ENCODE measurements at regions not wholly inside any gene's neighbourhood (a gene's known extent, or its start where the extent isn't known, plus 50 kb on each side); places are given as distances from the start of the nearest gene placed in this dataset.

DNA sequence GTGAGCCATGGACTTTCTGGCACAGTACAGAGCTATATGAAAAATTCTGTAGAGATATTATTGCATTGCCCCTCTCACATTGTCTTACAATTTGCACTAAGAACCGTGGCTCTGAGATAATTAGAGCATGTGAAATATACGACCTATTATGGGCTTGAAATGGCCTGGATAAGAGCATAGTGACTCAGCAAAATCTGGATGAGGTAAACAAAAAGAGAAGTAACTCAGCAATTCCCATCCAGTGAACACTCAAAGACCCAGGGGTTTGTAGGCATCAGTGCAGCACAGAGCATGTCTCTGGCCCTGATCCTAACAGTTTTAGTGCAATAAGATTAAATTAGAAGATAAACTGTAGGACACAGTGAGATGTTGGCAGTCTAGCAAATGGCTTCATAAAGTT is 317.2 kb upstream of the MYOCD start:
- Histone ChIP-seq H4K91ac (ENCODE audit: insufficient read length, low read depth, low read length) (no peak overlapping the region), H2BK5ac (ENCODE audit: insufficient read length, low read length) (no peak overlapping the region), H3K4me2 (ENCODE audit: insufficient read depth, insufficient read length, low read length) (no peak overlapping the region), H3K9ac (ENCODE audit: extremely low read depth, insufficient read length, low read length) (no peak overlapping the region), H3K23me2 (ENCODE audit: insufficient read length, low read depth, low read length, poor library complexity, severe bottlenecking) (no peaks in the 10 kb centered on the region), H2BK15ac (ENCODE audit: low read depth, low read length) (no peak overlapping the region), H2BK12ac (ENCODE audit: insufficient read length, low read depth, low read length) (no peak overlapping the region), H3K56ac (ENCODE audit: insufficient read length, low read depth, low read length) (no peak overlapping the region), H2AFZ (ENCODE audit: low read length) (no peak overlapping the region), H3K14ac (ENCODE audit: insufficient read depth, low read length) (no peak overlapping the region), H3K4me1 (ENCODE audit: insufficient read depth, low read length) (no peaks in the 10 kb centered on the region), H3K23ac (ENCODE audit: insufficient read length, low read depth, low read length) (no peak overlapping the region), H4K5ac (ENCODE audit: insufficient read length, low read depth, low read length) (no peak overlapping the region), H3K27me3 (ENCODE audit: insufficient read depth, low read length) (no peaks in the 10 kb centered on the region), H2BK20ac (ENCODE audit: low read depth, low read length, poor library complexity, severe bottlenecking) (no peak overlapping the region), H3K18ac (ENCODE audit: insufficient read length, low read depth, low read length) (no peak overlapping the region), H3K79me1 (ENCODE audit: insufficient read depth, low read depth, low read length, poor library complexity, severe bottlenecking) (no peaks in the 10 kb centered on the region), H2AK5ac (ENCODE audit: insufficient read length, low read length) (no peak overlapping the region), H3K4ac (ENCODE audit: low read depth, low read length) (no peak overlapping the region), H3K79me2 (ENCODE audit: insufficient read depth, low read length) (no peaks in the 10 kb centered on the region), H4K8ac (replicated peaks; ENCODE audit: insufficient read length, low read depth, low read length) (no peak overlapping the region), H3T11ph (ENCODE audit: low read length) (no peak overlapping the region), H2BK120ac (ENCODE audit: low read depth, low read length, poor library complexity, severe bottlenecking) (no peak overlapping the region), H3K9me3 (ENCODE audit: control insufficient read depth, low read depth, low read length) (no peaks in the 10 kb centered on the region), H3K27ac (ENCODE audit: insufficient read length, low read depth, low read length) (no peak overlapping the region), H4K20me1 (ENCODE audit: control insufficient read depth, insufficient read depth, insufficient read length) (no peaks in the 10 kb centered on the region)
- Mint-ChIP-seq H3K27ac (peak overlapping the region in 1 of 3 experiments; percentile 41; a peak in 1 of 7 replicates), H3K36me3 (ENCODE audit: insufficient read depth in 1 of 3, low read depth in 3 of 3) (no peaks in the 10 kb centered on the region), H3K27me3 (ENCODE audit: low read depth) (no peaks in the 10 kb centered on the region), H3K4me3 (no peak overlapping the region), H3K9me3 (no peaks in the 10 kb centered on the region; a peak in 1 of 5 replicates), H3K4me1 (no peaks in the 10 kb centered on the region)
- no peak for DNase-seq
- TF ChIP-seq, protein P1, sequence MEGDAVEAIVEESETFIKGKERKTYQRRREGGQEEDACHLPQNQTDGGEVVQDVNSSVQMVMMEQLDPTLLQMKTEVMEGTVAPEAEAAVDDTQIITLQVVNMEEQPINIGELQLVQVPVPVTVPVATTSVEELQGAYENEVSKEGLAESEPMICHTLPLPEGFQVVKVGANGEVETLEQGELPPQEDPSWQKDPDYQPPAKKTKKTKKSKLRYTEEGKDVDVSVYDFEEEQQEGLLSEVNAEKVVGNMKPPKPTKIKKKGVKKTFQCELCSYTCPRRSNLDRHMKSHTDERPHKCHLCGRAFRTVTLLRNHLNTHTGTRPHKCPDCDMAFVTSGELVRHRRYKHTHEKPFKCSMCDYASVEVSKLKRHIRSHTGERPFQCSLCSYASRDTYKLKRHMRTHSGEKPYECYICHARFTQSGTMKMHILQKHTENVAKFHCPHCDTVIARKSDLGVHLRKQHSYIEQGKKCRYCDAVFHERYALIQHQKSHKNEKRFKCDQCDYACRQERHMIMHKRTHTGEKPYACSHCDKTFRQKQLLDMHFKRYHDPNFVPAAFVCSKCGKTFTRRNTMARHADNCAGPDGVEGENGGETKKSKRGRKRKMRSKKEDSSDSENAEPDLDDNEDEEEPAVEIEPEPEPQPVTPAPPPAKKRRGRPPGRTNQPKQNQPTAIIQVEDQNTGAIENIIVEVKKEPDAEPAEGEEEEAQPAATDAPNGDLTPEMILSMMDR (conservative IDR thresholded peaks at IDR 0.05), result no peak
- WGBS (ENCODE audit: extremely low coverage, insufficient read length, low lambda C conversion rate), result no CpG with 5 or more reads among the region's 2 CpGs

All from H9 (cell line).